Suprapubic skin (tissue), 4 donors: ENCODE measurements at regions not wholly inside any gene's neighbourhood (a gene's known extent, or its start where the extent isn't known, plus 50 kb on each side); places are given as distances from the start of the nearest gene placed in this dataset.

ENCODE experiments used
- DNase-seq, 2 donors: peaks; one replicate each; pipeline ENCODE4 v3.0.0-alpha.2; 2019; ENCODE audit warnings: low spot score in 2 of 2
- H3K27ac ChIP-seq: fragments of 200-600 bp; sonication (generic); one replicate; pipeline ENCODE4 v1.5.1; 2019
- H3K27me3 ChIP-seq: fragments of 200-600 bp; sonication (generic); one replicate; pipeline ENCODE4 v1.5.1; 2019
- H3K36me3 ChIP-seq: fragments of 200-600 bp; sonication (generic); one replicate; pipeline ENCODE4 v1.5.1; 2019
- H3K4me1 ChIP-seq: fragments of 200-600 bp; sonication (generic); one replicate; pipeline ENCODE4 v1.5.1; 2019
- H3K4me3 ChIP-seq: fragments of 200-600 bp; sonication (generic); one replicate; pipeline ENCODE4 v1.5.1; 2019; ENCODE audit warnings: mild to moderate bottlenecking
- H3K9me3 ChIP-seq: fragments of 200-600 bp; sonication (generic); one replicate; pipeline ENCODE4 v1.5.1; 2019
- EP300 ChIP-seq: sonication (generic); formaldehyde crosslinking; IDR thresholded peaks from one replicate; pipeline ENCODE4 v1.6.1; 2017; ENCODE audit warnings: antibody characterized with exemption
- POLR2A ChIP-seq, 2 donors: fragments of 450-650 bp; IDR thresholded peaks; one replicate each; pipeline ENCODE4 v1.6.1; 2017; ENCODE audit warnings: antibody characterized with exemption in 2 of 2, mild to moderate bottlenecking in 2 of 2, moderate library complexity in 2 of 2
- POLR2AphosphoS5 ChIP-seq, 3 donors: sonication (generic); formaldehyde crosslinking; IDR thresholded peaks; one replicate each; pipeline ENCODE4 v1.6.1; 2017; ENCODE audit warnings: antibody characterized with exemption in 3 of 3
- WGBS: methylation state at CpG from one replicate; pipeline ENCODE4 v1.1.5; 2018; 5-methylcytosine and 5-hydroxymethylcytosine counted together
- TF ChIP-seq, protein P1 (sequence below), 2 donors: fragments of 200-600 bp in 1 of 2; fragments of 450-650 bp in 1 of 2; sonication (generic) in 1 of 2; IDR thresholded peaks; one replicate each; pipeline ENCODE4 v1.5.1; 2016 to 2019; ENCODE audit warnings: antibody characterized with exemption in 2 of 2, mild to moderate bottlenecking in 1 of 2, moderate library complexity in 1 of 2

DNA sequence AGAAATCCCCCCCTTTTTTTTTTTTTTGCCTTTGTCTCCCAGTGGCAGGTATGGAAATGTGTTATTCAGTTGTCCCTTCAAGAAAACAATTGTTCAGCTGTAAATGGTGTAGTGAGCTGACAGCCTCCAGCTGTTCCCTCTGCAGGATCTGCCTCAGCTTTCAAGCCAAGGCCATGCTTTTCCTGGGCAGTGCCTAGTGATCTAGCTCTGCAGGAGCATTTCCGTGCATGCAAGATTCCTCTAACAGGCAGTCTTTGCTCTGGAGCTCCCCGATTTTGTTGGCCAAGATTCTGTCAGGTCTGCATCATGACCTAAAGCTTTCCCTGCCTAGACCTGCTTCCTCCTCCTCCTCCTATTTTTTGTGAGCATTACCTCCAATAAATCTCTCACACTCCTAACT is 300.7 kb upstream of the UBE2E3 start:
- no peak for DNase-seq

DNA sequence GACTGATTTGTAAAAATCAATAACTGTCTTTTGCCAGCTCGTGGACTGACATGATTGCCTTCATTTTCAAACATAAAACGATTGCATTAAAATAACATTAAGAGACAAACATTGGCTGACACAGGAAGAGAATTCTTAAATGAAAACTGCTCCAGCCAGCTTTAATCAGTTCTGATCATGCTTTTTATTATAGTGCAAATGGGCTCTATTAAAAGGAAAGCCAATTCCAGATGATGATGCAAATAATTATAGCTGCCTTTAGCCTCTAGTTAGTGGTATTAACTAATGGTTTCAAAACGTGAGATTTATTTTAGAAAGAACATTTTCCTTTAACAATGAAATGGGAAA is 301.8 kb upstream of the UBE2E3 start:
- TF ChIP-seq POLR2AphosphoS5 (IDR thresholded peaks at IDR 0.05) (no peak), EP300 (no peak), POLR2A (IDR thresholded peaks at IDR 0.05) (no peak)
- TF ChIP-seq, protein P1, sequence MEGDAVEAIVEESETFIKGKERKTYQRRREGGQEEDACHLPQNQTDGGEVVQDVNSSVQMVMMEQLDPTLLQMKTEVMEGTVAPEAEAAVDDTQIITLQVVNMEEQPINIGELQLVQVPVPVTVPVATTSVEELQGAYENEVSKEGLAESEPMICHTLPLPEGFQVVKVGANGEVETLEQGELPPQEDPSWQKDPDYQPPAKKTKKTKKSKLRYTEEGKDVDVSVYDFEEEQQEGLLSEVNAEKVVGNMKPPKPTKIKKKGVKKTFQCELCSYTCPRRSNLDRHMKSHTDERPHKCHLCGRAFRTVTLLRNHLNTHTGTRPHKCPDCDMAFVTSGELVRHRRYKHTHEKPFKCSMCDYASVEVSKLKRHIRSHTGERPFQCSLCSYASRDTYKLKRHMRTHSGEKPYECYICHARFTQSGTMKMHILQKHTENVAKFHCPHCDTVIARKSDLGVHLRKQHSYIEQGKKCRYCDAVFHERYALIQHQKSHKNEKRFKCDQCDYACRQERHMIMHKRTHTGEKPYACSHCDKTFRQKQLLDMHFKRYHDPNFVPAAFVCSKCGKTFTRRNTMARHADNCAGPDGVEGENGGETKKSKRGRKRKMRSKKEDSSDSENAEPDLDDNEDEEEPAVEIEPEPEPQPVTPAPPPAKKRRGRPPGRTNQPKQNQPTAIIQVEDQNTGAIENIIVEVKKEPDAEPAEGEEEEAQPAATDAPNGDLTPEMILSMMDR (IDR thresholded peaks at IDR 0.05): no peak
- no peaks in the 10 kb centered on the region for H3K36me3 ChIP-seq
- DNase-seq: no peak
- WGBS: 26% methylated on average over 3 of the region's 3 CpGs
- H3K9me3 ChIP-seq: no peaks in the 10 kb centered on the region
- no peak overlapping the region for H3K4me3 ChIP-seq
- H3K27me3 ChIP-seq: no peaks in the 10 kb centered on the region
- no peak overlapping the region for H3K27ac ChIP-seq
- peaks cover 28% of the 10 kb centered on the region for H3K4me1 ChIP-seq

More for the DNA sequence above, 300.7 kb upstream of the UBE2E3 start:
- TF ChIP-seq POLR2A (IDR thresholded peaks at IDR 0.05) (no peak), POLR2AphosphoS5 (IDR thresholded peaks at IDR 0.05) (no peak)
- Histone ChIP-seq H3K36me3 (no peaks in the 10 kb centered on the region), H3K4me3 (no peak overlapping the region), H3K27ac (no peak overlapping the region), H3K9me3 (no peaks in the 10 kb centered on the region), H3K4me1 (peaks cover 28% of the 10 kb centered on the region), H3K27me3 (no peaks in the 10 kb centered on the region)
- WGBS: 27% methylated on average over 2 of the region's 2 CpGs

DNA sequence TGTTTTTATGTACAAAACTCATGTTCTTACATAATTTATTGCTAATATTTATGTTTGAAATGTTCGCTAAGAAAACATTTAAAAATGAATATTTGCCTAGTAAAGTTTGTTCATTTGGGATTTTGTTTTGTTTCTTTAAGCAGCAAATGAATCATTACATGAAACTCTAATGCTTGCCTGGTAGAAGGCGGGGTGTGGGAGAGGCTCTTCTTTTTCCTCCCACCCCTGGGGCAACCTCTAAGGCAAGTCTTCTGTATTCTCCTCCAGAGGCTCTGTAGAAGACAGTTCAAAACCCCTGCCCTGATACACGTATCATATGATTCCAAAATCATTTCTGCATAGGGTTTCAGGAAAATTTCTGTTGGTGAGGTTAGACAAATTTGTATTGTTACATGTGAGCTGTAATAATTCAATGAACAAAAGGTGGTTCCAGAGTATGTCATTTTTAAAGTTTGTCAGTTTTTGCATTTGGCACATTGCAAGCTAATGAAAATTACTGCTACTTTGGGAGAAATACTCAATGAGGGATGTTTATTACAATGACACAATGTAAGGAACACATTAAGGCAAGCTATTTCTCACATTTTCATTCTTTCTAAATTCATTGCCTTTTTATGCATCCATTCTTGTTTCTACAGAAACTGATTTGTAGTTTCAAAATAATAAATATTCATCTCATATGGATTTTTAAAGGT is 302.3 kb upstream of the UBE2E3 start:
- no peaks in the 10 kb centered on the region for H3K36me3 ChIP-seq
- WGBS: 39% methylated on average over 3 of the region's 3 CpGs
- no peaks in the 10 kb centered on the region for H3K9me3 ChIP-seq
- DNase-seq: no peak
- no peak overlapping the region for H3K4me3 ChIP-seq
- no peaks in the 10 kb centered on the region for H3K27me3 ChIP-seq
- no peak overlapping the region for H3K27ac ChIP-seq
- TF ChIP-seq POLR2A (IDR thresholded peaks at IDR 0.05) (no peak), POLR2AphosphoS5 (IDR thresholded peaks at IDR 0.05) (no peak), EP300 (no peak)
- TF ChIP-seq, protein P1 (IDR thresholded peaks at IDR 0.05): no peak
- H3K4me1 ChIP-seq: peaks cover 28% of the 10 kb centered on the region

DNA sequence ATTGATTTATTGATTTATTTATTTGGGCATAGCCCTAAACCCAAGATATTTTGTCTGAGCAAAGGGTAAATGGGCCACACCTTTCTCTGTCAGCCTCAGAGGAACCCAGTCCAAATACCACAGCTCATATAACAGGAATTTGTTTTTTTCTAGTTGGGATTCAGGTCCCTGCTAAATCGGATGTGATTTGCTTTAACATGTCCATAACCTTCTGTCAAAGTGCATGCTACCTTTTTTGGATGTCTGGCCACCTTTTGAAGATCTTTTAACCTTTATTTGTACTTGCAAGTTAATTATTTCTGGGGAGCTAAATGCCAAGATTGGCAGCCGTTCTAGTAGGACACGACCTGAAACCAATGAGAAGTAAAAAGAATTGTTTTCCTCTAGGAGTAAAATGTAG is 303.2 kb upstream of the UBE2E3 start:
- H3K9me3 ChIP-seq: no peaks in the 10 kb centered on the region
- DNase-seq: no peak
- H3K36me3 ChIP-seq: no peaks in the 10 kb centered on the region
- H3K27ac ChIP-seq: no peak overlapping the region
- no peaks in the 10 kb centered on the region for H3K27me3 ChIP-seq
- WGBS: 35% methylated on average over 3 of the region's 3 CpGs
- TF ChIP-seq, protein P1 (IDR thresholded peaks at IDR 0.05): no peak
- TF ChIP-seq POLR2AphosphoS5 (IDR thresholded peaks at IDR 0.05) (no peak), POLR2A (IDR thresholded peaks at IDR 0.05) (no peak), EP300 (no peak)
- peaks cover 28% of the 10 kb centered on the region for H3K4me1 ChIP-seq
- H3K4me3 ChIP-seq: no peak overlapping the region

DNA sequence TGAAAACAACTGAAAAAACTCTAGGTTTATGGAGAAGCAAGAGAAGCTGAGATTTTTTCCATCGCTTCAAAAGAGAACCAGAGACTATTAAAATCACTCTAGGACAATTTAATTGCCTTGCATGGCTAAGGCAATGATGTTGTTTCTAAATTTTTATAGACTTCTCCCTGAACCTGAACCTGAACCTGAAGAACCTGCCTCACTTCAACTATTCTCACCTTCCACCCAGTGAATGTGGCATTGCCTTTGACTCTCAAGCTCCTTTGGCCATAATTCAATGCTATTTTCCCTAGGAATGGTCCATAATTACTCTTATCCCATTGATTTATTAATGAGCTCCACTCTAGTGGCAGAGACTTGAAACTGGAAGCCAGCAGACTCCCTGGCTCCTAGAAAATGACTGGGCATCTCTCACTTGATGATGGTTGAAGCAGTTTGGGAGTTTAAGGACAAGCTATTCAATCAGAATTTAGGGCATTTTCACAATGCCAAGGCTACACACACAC is 303.8 kb upstream of the UBE2E3 start:
- Histone ChIP-seq H3K27me3 (no peaks in the 10 kb centered on the region), H3K4me1 (peaks cover 28% of the 10 kb centered on the region), H3K36me3 (no peaks in the 10 kb centered on the region), H3K27ac (no peak overlapping the region), H3K4me3 (no peak overlapping the region), H3K9me3 (no peaks in the 10 kb centered on the region)
- 82% methylated on average over 1 of the region's 1 CpG for WGBS
- DNase-seq: no peak
- TF ChIP-seq EP300 (no peak), POLR2AphosphoS5 (IDR thresholded peaks at IDR 0.05) (no peak), POLR2A (IDR thresholded peaks at IDR 0.05) (no peak)
- TF ChIP-seq, protein P1 (IDR thresholded peaks at IDR 0.05): no peak

DNA sequence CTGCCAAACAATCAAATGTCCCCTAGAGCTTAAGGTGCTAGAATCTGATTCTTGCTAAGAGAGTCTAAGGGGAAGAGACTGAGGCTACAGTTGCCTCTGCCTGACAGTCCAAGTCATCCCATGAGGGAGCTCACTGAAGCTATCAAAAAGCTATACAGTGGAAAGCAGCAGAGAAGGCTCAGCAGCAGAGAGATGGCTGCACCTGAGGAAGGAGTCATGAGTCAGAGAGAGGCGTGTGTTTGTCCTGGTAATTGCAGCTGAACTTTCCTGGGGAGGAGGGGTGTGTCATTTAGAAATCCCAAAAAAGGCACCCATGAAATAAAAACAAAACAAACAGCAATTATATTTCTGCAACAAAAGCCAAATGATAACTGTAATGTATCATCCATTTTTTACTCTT is 305.2 kb upstream of the UBE2E3 start:
- no peak overlapping the region for H3K27ac ChIP-seq
- H3K4me3 ChIP-seq: no peak overlapping the region
- no peaks in the 10 kb centered on the region for H3K36me3 ChIP-seq
- peaks cover 28% of the 10 kb centered on the region for H3K4me1 ChIP-seq
- WGBS: 17% methylated on average over 1 of the region's 1 CpG
- no peak for DNase-seq
- H3K9me3 ChIP-seq: no peaks in the 10 kb centered on the region
- TF ChIP-seq, protein P1 (IDR thresholded peaks at IDR 0.05): no peak
- no peaks in the 10 kb centered on the region for H3K27me3 ChIP-seq
